ENCODE measurements at regions not wholly inside any gene's neighbourhood (a gene's known extent, or its start where the extent isn't known, plus 50 kb on each side); places are given as distances from the start of the nearest gene placed in this dataset.

- H3F3A ChIP-seq (ENCODE audit: insufficient read depth, low read length), result no peaks in the 10 kb centered on the region
- no peak for DNase-seq
- no peak overlapping the region for H3K4me3 ChIP-seq (ENCODE audit: low read length)
- H3K27ac ChIP-seq (ENCODE audit: low read length), result no peak overlapping the region
- H3K79me2 ChIP-seq (ENCODE audit: low read length), result no peaks in the 10 kb centered on the region
- no peaks in the 10 kb centered on the region for H4K20me1 ChIP-seq (ENCODE audit: insufficient read depth, low read length)
- no peak overlapping the region for H3K4me2 ChIP-seq (ENCODE audit: low read depth, low read length)
- no peaks in the 10 kb centered on the region for H3K27me3 ChIP-seq (replicated peaks; ENCODE audit: insufficient read depth, low read length)
- no peaks in the 10 kb centered on the region for H3K9me3 ChIP-seq (replicated peaks; ENCODE audit: insufficient read depth, low read length)
- H3K9me2 ChIP-seq (replicated peaks; ENCODE audit: insufficient read depth, low read length), result no peaks in the 10 kb centered on the region
- TF ChIP-seq EZH2phosphoT487 (IDR thresholded peaks at IDR 0.05; ENCODE audit: low read length) (no peak), EZH2 (optimal IDR thresholded peaks at IDR 0.05; ENCODE audit: low read depth, low read length) (no peak)
- TF ChIP-seq, protein P1, sequence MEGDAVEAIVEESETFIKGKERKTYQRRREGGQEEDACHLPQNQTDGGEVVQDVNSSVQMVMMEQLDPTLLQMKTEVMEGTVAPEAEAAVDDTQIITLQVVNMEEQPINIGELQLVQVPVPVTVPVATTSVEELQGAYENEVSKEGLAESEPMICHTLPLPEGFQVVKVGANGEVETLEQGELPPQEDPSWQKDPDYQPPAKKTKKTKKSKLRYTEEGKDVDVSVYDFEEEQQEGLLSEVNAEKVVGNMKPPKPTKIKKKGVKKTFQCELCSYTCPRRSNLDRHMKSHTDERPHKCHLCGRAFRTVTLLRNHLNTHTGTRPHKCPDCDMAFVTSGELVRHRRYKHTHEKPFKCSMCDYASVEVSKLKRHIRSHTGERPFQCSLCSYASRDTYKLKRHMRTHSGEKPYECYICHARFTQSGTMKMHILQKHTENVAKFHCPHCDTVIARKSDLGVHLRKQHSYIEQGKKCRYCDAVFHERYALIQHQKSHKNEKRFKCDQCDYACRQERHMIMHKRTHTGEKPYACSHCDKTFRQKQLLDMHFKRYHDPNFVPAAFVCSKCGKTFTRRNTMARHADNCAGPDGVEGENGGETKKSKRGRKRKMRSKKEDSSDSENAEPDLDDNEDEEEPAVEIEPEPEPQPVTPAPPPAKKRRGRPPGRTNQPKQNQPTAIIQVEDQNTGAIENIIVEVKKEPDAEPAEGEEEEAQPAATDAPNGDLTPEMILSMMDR (IDR thresholded peaks at IDR 0.05; ENCODE audit: low read length), result no peak
- H3K9ac ChIP-seq (ENCODE audit: low read length), result no peak overlapping the region
- H2AFZ ChIP-seq (ENCODE audit: low read length), result no peak overlapping the region
- no peaks in the 10 kb centered on the region for H3K36me3 ChIP-seq (replicated peaks; ENCODE audit: insufficient read depth, low read length)
- no peaks in the 10 kb centered on the region for H3K4me1 ChIP-seq (ENCODE audit: low read length)
These were observed 921.7 kb upstream of the API5 start for GRCh38 chr11:42390116-42390515.

- Histone ChIP-seq H3K4me2 (ENCODE audit: low read depth, low read length) (no peak overlapping the region), H3K4me3 (ENCODE audit: low read length) (no peak overlapping the region), H3K79me2 (ENCODE audit: low read length) (no peaks in the 10 kb centered on the region), H3K36me3 (replicated peaks; ENCODE audit: insufficient read depth, low read length) (no peaks in the 10 kb centered on the region), H3K9me3 (replicated peaks; ENCODE audit: insufficient read depth, low read length) (no peaks in the 10 kb centered on the region), H3K4me1 (ENCODE audit: low read length) (no peaks in the 10 kb centered on the region), H3K27ac (ENCODE audit: low read length) (no peak overlapping the region), H3K27me3 (replicated peaks; ENCODE audit: insufficient read depth, low read length) (no peaks in the 10 kb centered on the region), H3K9ac (ENCODE audit: low read length) (no peak overlapping the region), H4K20me1 (ENCODE audit: insufficient read depth, low read length) (no peaks in the 10 kb centered on the region), H3F3A (ENCODE audit: insufficient read depth, low read length) (no peaks in the 10 kb centered on the region), H3K9me2 (replicated peaks; ENCODE audit: insufficient read depth, low read length) (no peaks in the 10 kb centered on the region), H2AFZ (ENCODE audit: low read length) (no peak overlapping the region)
- DNase-seq, result no peak
- no peak for TF ChIP-seq EZH2 (optimal IDR thresholded peaks at IDR 0.05; ENCODE audit: low read depth, low read length)
- no peak for TF ChIP-seq EZH2phosphoT487 (IDR thresholded peaks at IDR 0.05; ENCODE audit: low read length)
- TF ChIP-seq, protein P1 (IDR thresholded peaks at IDR 0.05; ENCODE audit: low read length), result no peak
These were observed 914.3 kb upstream of the API5 start for GRCh38 chr11:42397483-42397882.

GRCh38 chr11:42407341-42407740 is 904.5 kb upstream of the API5 start:
- H3K4me3 ChIP-seq (ENCODE audit: low read length), result no peak overlapping the region
- no peak overlapping the region for H3K4me2 ChIP-seq (ENCODE audit: low read depth, low read length)
- H3K27me3 ChIP-seq (replicated peaks; ENCODE audit: insufficient read depth, low read length), result no peaks in the 10 kb centered on the region
- H3K79me2 ChIP-seq (ENCODE audit: low read length), result no peaks in the 10 kb centered on the region
- no peaks in the 10 kb centered on the region for H3K9me3 ChIP-seq (replicated peaks; ENCODE audit: insufficient read depth, low read length)
- no peaks in the 10 kb centered on the region for H3K36me3 ChIP-seq (replicated peaks; ENCODE audit: insufficient read depth, low read length)
- H3F3A ChIP-seq (ENCODE audit: insufficient read depth, low read length), result no peaks in the 10 kb centered on the region
- H2AFZ ChIP-seq (ENCODE audit: low read length), result no peak overlapping the region
- H3K9me2 ChIP-seq (replicated peaks; ENCODE audit: insufficient read depth, low read length), result no peaks in the 10 kb centered on the region
- no peak overlapping the region for H3K9ac ChIP-seq (ENCODE audit: low read length)
- DNase-seq, result peak; percentile 29
- H4K20me1 ChIP-seq (ENCODE audit: insufficient read depth, low read length), result no peaks in the 10 kb centered on the region
- no peak overlapping the region for H3K27ac ChIP-seq (ENCODE audit: low read length)
- TF ChIP-seq EZH2 (optimal IDR thresholded peaks at IDR 0.05; ENCODE audit: low read depth, low read length), result no peak
- TF ChIP-seq, protein P1 (IDR thresholded peaks at IDR 0.05; ENCODE audit: low read length), result no peak
- TF ChIP-seq EZH2phosphoT487 (IDR thresholded peaks at IDR 0.05; ENCODE audit: low read length), result no peak
- no peaks in the 10 kb centered on the region for H3K4me1 ChIP-seq (ENCODE audit: low read length)

Measured in MM.1S (cell line).